CD4-positive, alpha-beta memory T cell (primary cell): ENCODE measurements at regions not wholly inside any gene's neighbourhood (a gene's known extent, or its start where the extent isn't known, plus 50 kb on each side); places are given as distances from the start of the nearest gene placed in this dataset.

ENCODE experiments used
- CTCF ChIA-PET: fragments of 350-600 bp; sonication (Branson Sonifier 250); formaldehyde crosslinking; loops from one replicate; lab custom pipeline; 2021; ENCODE audit warnings: inconsistent platforms; ENCODE audit not compliant: partially characterized antibody; lab: Charles Lee
- POLR2A ChIA-PET: fragments of 350-600 bp; sonication (Branson Sonifier 250); formaldehyde crosslinking; loops from one replicate; lab custom pipeline; 2021; ENCODE audit not compliant: partially characterized antibody; lab: Charles Lee
- DNase-seq, 5 donors: peaks; one replicate each; pipeline versions ENCODE4 v3.0.0 to v3.0.0-alpha.2; 2020 to 2022; ENCODE audit warnings: mixed read lengths in 1 of 5
- H3K27ac ChIP-seq: one replicate; pipeline ENCODE4 v1.7.0; 2013; ENCODE audit warnings: low read depth, low read length
- H3K27me3 ChIP-seq: 2 replicates; pipeline ENCODE4 v1.7.0; 2013; ENCODE audit warnings: mild to moderate bottlenecking, low read length, moderate library complexity; ENCODE audit not compliant: insufficient read depth
- H3K36me3 ChIP-seq: 2 replicates; pipeline ENCODE4 v1.7.0; 2013; ENCODE audit warnings: mild to moderate bottlenecking, low read length, moderate library complexity; ENCODE audit not compliant: insufficient read depth
- H3K4me1 ChIP-seq: 2 replicates; pipeline ENCODE4 v1.7.0; 2013; ENCODE audit warnings: mild to moderate bottlenecking, low read length, moderate library complexity; ENCODE audit not compliant: insufficient read depth
- H3K4me3 ChIP-seq, 2 donors: one replicate each; pipeline ENCODE4 v1.7.0; 2013; ENCODE audit warnings: low read length in 2 of 2, mild to moderate bottlenecking in 1 of 2
- H3K9me3 ChIP-seq, 2 donors: one replicate each; pipeline ENCODE4 v1.7.0; 2013; ENCODE audit warnings: low read length in 2 of 2, control low read depth in 1 of 2; ENCODE audit not compliant: control insufficient read depth in 1 of 2
- H3K27ac Mint-ChIP-seq, 7 donors: one replicate each; pipeline ENCODE4 v1.8.0; 2020 to 2021; ENCODE audit warnings: mixed read lengths in 7 of 7, mild to moderate bottlenecking in 6 of 7, inconsistent platforms in 3 of 7, moderate library complexity in 3 of 7
- H3K27me3 Mint-ChIP-seq, 2 donors: one replicate each; pipeline ENCODE4 v1.8.0; 2020 to 2021; ENCODE audit warnings: mixed read lengths in 2 of 2
- H3K36me3 Mint-ChIP-seq, 2 donors: one replicate each; pipeline ENCODE4 v1.8.0; 2020 to 2021; ENCODE audit warnings: mixed read lengths in 2 of 2, inconsistent platforms in 1 of 2, mild to moderate bottlenecking in 1 of 2
- H3K4me1 Mint-ChIP-seq, 4 donors: one replicate each; pipeline ENCODE4 v1.8.0; 2020 to 2021; ENCODE audit warnings: mixed read lengths in 4 of 4, mild to moderate bottlenecking in 1 of 4
- H3K4me3 Mint-ChIP-seq, 8 donors: one replicate each; pipeline ENCODE4 v1.8.0; 2020 to 2021; ENCODE audit warnings: mixed read lengths in 8 of 8, mild to moderate bottlenecking in 7 of 8, moderate library complexity in 6 of 8, inconsistent platforms in 3 of 8
- H3K9me3 Mint-ChIP-seq, 8 donors: one replicate each; pipeline ENCODE4 v1.8.0; 2020 to 2021; ENCODE audit warnings: mixed read lengths in 8 of 8, mild to moderate bottlenecking in 5 of 8, inconsistent platforms in 3 of 8, moderate library complexity in 1 of 8
- intact Hi-C: fragments of 100-400 bp; cut with micrococcal nuclease; formaldehyde crosslinking; loops from one replicate; pipeline ENCODE4 v1.15.1; 2023

DNA sequence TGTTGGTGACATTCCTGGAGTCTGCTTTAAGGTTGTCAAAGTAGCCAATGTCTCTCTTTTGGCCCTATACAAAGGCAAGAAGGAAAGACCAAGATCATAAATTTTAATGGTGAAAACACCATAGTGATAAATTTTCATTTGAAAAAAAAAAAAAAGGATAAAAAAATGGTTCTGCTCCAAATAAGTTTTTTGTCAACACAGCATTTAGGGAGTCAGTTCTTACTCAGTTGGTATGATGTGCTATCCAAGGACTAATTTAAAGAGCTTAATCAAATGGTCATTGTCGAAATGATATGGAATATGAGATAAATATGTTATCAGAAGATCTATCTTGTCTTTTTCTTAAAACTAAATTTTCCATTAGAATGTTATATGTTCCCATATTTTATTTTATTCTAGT, 83.9 kb downstream of the PCDH18 start:
- H3K27me3 Mint-ChIP-seq: no peaks in the 10 kb centered on the region
- CTCF ChIA-PET: no interaction called here
- no peaks in the 10 kb centered on the region for H3K4me1 Mint-ChIP-seq

DNA sequence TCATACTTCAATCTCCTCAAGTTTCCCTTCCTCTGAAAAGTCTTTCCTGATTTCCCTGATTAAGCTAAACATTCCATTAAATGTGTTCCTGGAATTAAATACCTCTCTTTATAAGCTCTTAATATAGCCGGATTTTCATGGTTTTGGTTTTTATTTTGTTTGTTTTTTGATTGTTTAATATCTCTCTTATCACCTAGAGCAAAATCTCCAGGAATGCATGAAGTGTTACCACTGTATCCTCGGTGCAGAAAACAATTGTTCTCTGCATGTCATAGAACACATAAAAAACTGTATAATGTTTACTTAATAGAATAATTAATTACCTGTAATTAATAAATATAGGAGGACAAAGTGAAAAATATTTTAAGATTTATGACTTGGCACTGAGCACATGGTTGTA, 86.2 kb downstream of the PCDH18 start:
- Histone ChIP-seq H3K9me3 (no peaks in the 10 kb centered on the region), H3K36me3 (no peaks in the 10 kb centered on the region), H3K27me3 (no peaks in the 10 kb centered on the region), H3K27ac (no peak overlapping the region), H3K4me1 (no peaks in the 10 kb centered on the region), H3K4me3 (no peak overlapping the region)
- intact Hi-C loops: no loop called here
- H3K9me3 Mint-ChIP-seq: peaks cover 0 to 3% (median 2%) of the 10 kb centered on the region in 8 donors
- H3K27me3 Mint-ChIP-seq: no peaks in the 10 kb centered on the region
- ChIA-PET POLR2A (no interaction called here), CTCF (no interaction called here)
- no peaks in the 10 kb centered on the region for H3K36me3 Mint-ChIP-seq
- H3K27ac Mint-ChIP-seq: no peak overlapping the region
- DNase-seq: no peak
- no peaks in the 10 kb centered on the region for H3K4me1 Mint-ChIP-seq
- no peak overlapping the region for H3K4me3 Mint-ChIP-seq

More for the DNA sequence above, 83.9 kb downstream of the PCDH18 start:
- H3K36me3 ChIP-seq: no peaks in the 10 kb centered on the region
- POLR2A ChIA-PET: no interaction called here
- H3K27ac ChIP-seq: no peak overlapping the region
- no peaks in the 10 kb centered on the region for H3K9me3 ChIP-seq
- H3K9me3 Mint-ChIP-seq: peaks cover 0 to 4% (median 3%) of the 10 kb centered on the region in 8 donors
- no peak overlapping the region for H3K27ac Mint-ChIP-seq
- no peaks in the 10 kb centered on the region for H3K4me1 ChIP-seq
- intact Hi-C loops: no loop called here
- no peak for DNase-seq
- H3K27me3 ChIP-seq: no peaks in the 10 kb centered on the region
- H3K4me3 ChIP-seq: no peak overlapping the region
- no peaks in the 10 kb centered on the region for H3K36me3 Mint-ChIP-seq
- no peak overlapping the region for H3K4me3 Mint-ChIP-seq

DNA sequence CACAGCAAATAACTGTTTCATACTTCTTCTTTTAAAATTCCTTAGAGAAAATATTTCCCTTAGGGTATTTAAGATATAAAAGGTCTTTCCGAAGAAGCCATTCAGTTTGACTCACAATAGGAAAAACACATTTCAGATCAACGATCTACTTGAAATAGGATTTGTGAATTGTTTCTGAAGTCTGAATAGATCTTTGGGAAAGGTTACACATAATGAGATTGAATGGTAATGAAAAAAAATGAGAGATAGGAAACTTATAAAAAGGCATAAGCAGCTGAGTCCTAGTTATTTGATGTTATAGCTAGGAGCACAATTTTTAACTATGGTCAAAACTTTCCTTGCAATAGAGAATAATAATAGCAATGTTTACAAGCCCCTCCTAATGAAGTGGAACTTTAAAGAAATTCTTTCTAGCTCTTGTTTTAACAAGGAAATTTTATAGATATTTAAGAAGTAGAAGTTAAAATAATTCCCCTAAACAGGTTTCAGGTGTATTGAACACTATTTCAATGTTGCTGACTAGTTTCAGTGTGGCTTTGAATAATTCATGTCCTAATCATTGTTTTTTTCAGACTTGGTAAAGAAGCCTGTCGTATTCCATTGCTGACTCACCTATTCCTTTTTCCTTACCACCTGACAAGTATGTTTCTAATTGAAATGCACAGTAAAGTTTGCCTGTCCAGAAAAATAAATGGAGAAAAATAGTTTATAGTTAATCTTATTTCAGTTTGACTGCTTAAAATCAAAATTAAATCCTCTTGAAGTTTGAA, 89.1 kb downstream of the PCDH18 start:
- CTCF ChIA-PET: no interaction called here
- Histone ChIP-seq H3K27me3 (no peaks in the 10 kb centered on the region), H3K9me3 (no peaks in the 10 kb centered on the region), H3K36me3 (no peaks in the 10 kb centered on the region), H3K4me1 (no peaks in the 10 kb centered on the region), H3K27ac (no peak overlapping the region), H3K4me3 (no peak overlapping the region)
- POLR2A ChIA-PET: no interaction called here
- Mint-ChIP-seq H3K36me3 (no peaks in the 10 kb centered on the region), H3K27ac (no peak overlapping the region), H3K4me3 (no peak overlapping the region), H3K4me1 (no peaks in the 10 kb centered on the region), H3K9me3 (peaks cover 0 to 5% (median 3%) of the 10 kb centered on the region in 8 donors), H3K27me3 (no peaks in the 10 kb centered on the region)
- no peak for DNase-seq
- intact Hi-C loops: no loop called here

DNA sequence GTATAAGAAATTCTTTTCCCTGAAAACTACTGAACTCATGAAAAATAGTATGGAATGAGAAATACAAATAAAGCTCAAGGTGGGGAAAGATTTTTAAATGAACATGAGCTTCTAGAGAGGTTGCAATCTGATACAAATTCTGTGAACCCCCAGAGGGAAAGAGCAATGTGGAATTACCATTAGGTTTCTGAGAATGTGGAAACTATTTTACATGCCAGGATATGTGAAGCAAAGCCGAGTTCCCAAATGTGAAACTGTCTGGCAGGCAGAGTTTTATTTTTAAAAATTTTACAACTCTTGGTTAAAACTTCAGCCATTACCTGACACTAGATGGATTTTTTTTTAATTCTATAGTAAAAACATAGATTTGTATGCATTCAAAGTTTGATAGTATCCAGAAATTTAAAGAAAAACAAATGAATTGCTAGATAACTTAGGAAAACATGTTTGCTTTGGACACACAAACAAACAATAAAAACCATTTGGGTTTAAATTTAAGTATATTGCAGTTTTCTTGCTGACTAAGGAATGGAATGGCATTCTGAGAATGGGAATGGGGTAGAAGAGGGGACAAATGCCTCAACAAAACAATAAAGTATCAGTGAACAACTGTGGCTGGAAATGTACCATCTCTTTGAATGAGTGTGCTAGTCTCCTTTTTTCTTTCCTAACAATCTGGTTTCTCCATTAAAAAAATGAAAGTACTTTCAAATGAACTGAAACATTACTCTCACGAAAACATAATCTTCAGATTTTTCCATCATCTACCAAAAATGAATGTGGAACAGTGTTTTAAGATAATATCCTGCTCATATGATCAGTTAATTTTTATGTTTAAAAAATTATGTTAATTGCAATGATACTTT, 99.6 kb downstream of the PCDH18 start:
- no peaks in the 10 kb centered on the region for H3K36me3 ChIP-seq
- Mint-ChIP-seq H3K27ac (no peak overlapping the region), H3K4me1 (no peaks in the 10 kb centered on the region), H3K36me3 (no peaks in the 10 kb centered on the region), H3K9me3 (peaks cover 2 to 14% (median 5%) of the 10 kb centered on the region in 8 donors), H3K4me3 (no peak overlapping the region), H3K27me3 (no peaks in the 10 kb centered on the region)
- no peak overlapping the region for H3K4me3 ChIP-seq
- intact Hi-C loops: no loop called here
- no peaks in the 10 kb centered on the region for H3K27me3 ChIP-seq
- H3K4me1 ChIP-seq: no peaks in the 10 kb centered on the region
- no peak for DNase-seq
- CTCF ChIA-PET: no interaction called here
- H3K27ac ChIP-seq: no peak overlapping the region
- no peaks in the 10 kb centered on the region for H3K9me3 ChIP-seq
- POLR2A ChIA-PET: no interaction called here

DNA sequence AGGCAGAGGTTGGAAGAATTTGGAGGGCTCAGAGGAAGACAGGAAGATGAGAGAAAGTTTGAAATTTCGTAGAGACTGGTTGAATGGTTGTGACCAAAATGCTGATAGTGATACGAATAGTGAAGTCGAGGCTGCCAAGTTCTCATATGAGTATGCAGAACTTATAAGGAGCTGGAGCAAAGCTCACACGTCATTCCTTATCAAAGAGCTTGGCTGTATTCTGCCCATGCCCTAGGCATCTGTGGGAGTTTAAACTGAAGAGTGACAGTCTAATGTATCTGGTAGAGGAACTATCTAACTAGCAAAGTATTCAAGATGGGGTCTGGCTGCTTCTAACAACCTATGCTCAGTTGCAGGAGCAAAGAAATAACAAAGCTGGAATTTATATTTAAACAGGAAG, 102.1 kb downstream of the PCDH18 start:
- peak overlapping the region in 1 of 7 donors; percentile 26 for H3K27ac Mint-ChIP-seq
- no peaks in the 10 kb centered on the region for H3K4me1 ChIP-seq
- intact Hi-C loops: no loop called here
- no peak overlapping the region for H3K4me3 Mint-ChIP-seq
- no peak overlapping the region for H3K4me3 ChIP-seq
- CTCF ChIA-PET: no interaction called here
- no peaks in the 10 kb centered on the region for H3K27me3 Mint-ChIP-seq
- no peaks in the 10 kb centered on the region for H3K36me3 Mint-ChIP-seq
- peaks cover 0 to 13% (median 5%) of the 10 kb centered on the region in 8 donors for H3K9me3 Mint-ChIP-seq
- H3K36me3 ChIP-seq: no peaks in the 10 kb centered on the region
- no peaks in the 10 kb centered on the region for H3K27me3 ChIP-seq
- POLR2A ChIA-PET: no interaction called here
- H3K27ac ChIP-seq: no peak overlapping the region
- no peaks in the 10 kb centered on the region for H3K4me1 Mint-ChIP-seq
- DNase-seq: no peak
- no peaks in the 10 kb centered on the region for H3K9me3 ChIP-seq

DNA sequence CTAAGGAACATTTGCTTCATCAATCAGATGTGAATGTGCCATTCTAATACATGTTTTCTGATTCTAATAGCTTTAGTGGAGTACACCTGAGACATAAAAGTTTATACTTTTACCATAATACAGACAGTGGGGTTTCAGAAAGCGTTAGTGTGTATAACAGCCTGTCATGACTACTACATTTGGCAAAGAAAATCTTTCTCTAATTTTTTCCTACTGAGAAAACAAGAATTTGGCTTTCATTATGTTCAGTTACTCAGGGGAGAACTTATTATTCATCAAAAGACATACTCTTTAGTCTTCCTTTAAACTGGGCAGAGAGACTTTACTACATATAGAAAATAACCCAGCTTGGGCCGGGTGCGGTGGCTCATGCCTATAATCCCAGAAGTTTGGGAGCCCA, 104.9 kb downstream of the PCDH18 start:
- Mint-ChIP-seq H3K27me3 (no peaks in the 10 kb centered on the region), H3K9me3 (peaks cover 0 to 17% (median 6%) of the 10 kb centered on the region in 8 donors), H3K27ac (no peak overlapping the region), H3K36me3 (no peaks in the 10 kb centered on the region), H3K4me3 (no peak overlapping the region), H3K4me1 (no peaks in the 10 kb centered on the region)
- intact Hi-C loops: no loop called here
- no peaks in the 10 kb centered on the region for H3K36me3 ChIP-seq
- ChIA-PET CTCF (no interaction called here), POLR2A (no interaction called here)
- H3K4me3 ChIP-seq: no peak overlapping the region
- no peak for DNase-seq
- H3K27ac ChIP-seq: no peak overlapping the region
- H3K4me1 ChIP-seq: no peaks in the 10 kb centered on the region
- no peaks in the 10 kb centered on the region for H3K27me3 ChIP-seq
- no peaks in the 10 kb centered on the region for H3K9me3 ChIP-seq

DNA sequence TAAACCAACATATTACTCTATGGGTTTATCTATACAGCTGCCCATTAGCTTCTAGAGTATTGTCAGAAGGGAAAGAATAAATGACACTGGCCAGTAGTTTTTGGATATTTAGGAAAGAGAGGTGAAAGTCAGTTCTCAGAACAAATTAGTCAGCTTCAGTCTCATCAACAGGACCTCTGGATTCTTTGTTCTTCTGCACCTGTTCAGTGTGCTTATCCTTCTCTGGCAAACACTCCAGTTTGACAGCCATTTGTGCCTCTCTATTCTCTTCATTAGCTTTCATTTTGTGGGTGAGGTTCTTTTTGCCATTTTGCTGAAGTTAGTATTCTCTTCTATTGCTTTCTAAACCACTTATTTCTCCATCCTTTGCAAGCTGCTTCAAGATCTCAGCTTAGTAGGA, 107.0 kb downstream of the PCDH18 start:
- H3K4me3 Mint-ChIP-seq: no peak overlapping the region
- H3K27me3 ChIP-seq: no peaks in the 10 kb centered on the region
- H3K27ac Mint-ChIP-seq: peak overlapping the region in 1 of 7 donors; percentile 23
- no peaks in the 10 kb centered on the region for H3K4me1 Mint-ChIP-seq
- POLR2A ChIA-PET: no interaction called here
- no peaks in the 10 kb centered on the region for H3K36me3 Mint-ChIP-seq
- no peak for DNase-seq
- intact Hi-C loops: no loop called here
- no peaks in the 10 kb centered on the region for H3K36me3 ChIP-seq
- CTCF ChIA-PET: no interaction called here
- H3K9me3 ChIP-seq: no peaks in the 10 kb centered on the region
- no peaks in the 10 kb centered on the region for H3K27me3 Mint-ChIP-seq
- H3K27ac ChIP-seq: no peak overlapping the region
- peaks cover 0 to 26% (median 7%) of the 10 kb centered on the region in 8 donors for H3K9me3 Mint-ChIP-seq
- no peaks in the 10 kb centered on the region for H3K4me1 ChIP-seq
- H3K4me3 ChIP-seq: no peak overlapping the region
